GM23338 (cell line): ENCODE measurements at regions not wholly inside any gene's neighbourhood (a gene's known extent, or its start where the extent isn't known, plus 50 kb on each side); places are given as distances from the start of the nearest gene placed in this dataset.

Experiments
- ATAC-seq: fragments of 200-7000 bp; cut with Tn5 transposase; 3 replicates; pipeline ENCODE4 v1.9.1; 2020
- DNase-seq: peaks from one replicate; pipeline ENCODE4 v3.0.0-alpha.2; 2015; ENCODE audit warnings: low spot score
- H2AFZ ChIP-seq: fragments of 200-600 bp; sonication (generic); 2 replicates; pipeline ENCODE4 v1.8.0; 2016; ENCODE audit warnings: antibody characterized with exemption, mild to moderate bottlenecking, moderate library complexity
- H3F3A ChIP-seq: fragments of 200-600 bp; sonication (generic); replicated peaks from 2 replicates; pipeline ENCODE4 v1.8.0; 2017; ENCODE audit warnings: antibody characterized with exemption, mixed run types, low read depth
- H3K27ac ChIP-seq: fragments of 200-600 bp; sonication (generic); 2 replicates; pipeline ENCODE4 v1.6.1; 2016; ENCODE audit warnings: low read depth
- H3K27me3 ChIP-seq: fragments of 200-600 bp; sonication (generic); 2 replicates; pipeline ENCODE4 v1.8.0; 2016; ENCODE audit warnings: mild to moderate bottlenecking, mixed run types, moderate library complexity; ENCODE audit not compliant: insufficient read depth
- H3K36me3 ChIP-seq: fragments of 200-600 bp; sonication (generic); 2 replicates; pipeline ENCODE4 v1.8.0; 2016; ENCODE audit warnings: mild to moderate bottlenecking; ENCODE audit not compliant: insufficient read depth
- H3K4me1 ChIP-seq: fragments of 200-600 bp; sonication (generic); 2 replicates; pipeline ENCODE4 v1.8.0; 2016; ENCODE audit warnings: mild to moderate bottlenecking, moderate library complexity; ENCODE audit not compliant: insufficient read depth
- H3K4me2 ChIP-seq: fragments of 200-600 bp; sonication (generic); 2 replicates; pipeline ENCODE4 v1.7.1; 2017; ENCODE audit warnings: mixed run types
- H3K4me3 ChIP-seq: fragments of 200-600 bp; sonication (generic); 2 replicates; pipeline ENCODE4 v1.6.1; 2016; ENCODE audit warnings: mixed run types
- H3K79me2 ChIP-seq: fragments of 200-600 bp; sonication (generic); replicated peaks from 2 replicates; pipeline ENCODE4 v1.8.0; 2017; ENCODE audit warnings: mild to moderate bottlenecking; ENCODE audit not compliant: insufficient read depth
- H3K9me2 ChIP-seq: fragments of 200-600 bp; sonication (generic); 2 replicates; pipeline ENCODE4 v1.8.0; 2017; ENCODE audit not compliant: insufficient read depth
- H4K20me1 ChIP-seq: fragments of 200-600 bp; sonication (generic); replicated peaks from 2 replicates; pipeline ENCODE4 v1.8.0; 2017; ENCODE audit warnings: mild to moderate bottlenecking; ENCODE audit not compliant: insufficient read depth
- H3K27ac Mint-ChIP-seq: 2 replicates; pipeline ENCODE4 v1.8.0; 2020; ENCODE audit warnings: inconsistent platforms, mild to moderate bottlenecking, moderate library complexity, mixed read lengths
- H3K27me3 Mint-ChIP-seq: 3 replicates; pipeline ENCODE4 v1.8.0; 2022; ENCODE audit warnings: low read depth, mild to moderate bottlenecking, moderate library complexity, mixed read lengths, inconsistent platforms; ENCODE audit not compliant: insufficient read depth, poor library complexity
- H3K36me3 Mint-ChIP-seq: 3 replicates; pipeline ENCODE4 v1.8.0; 2021; ENCODE audit warnings: low read depth, mild to moderate bottlenecking, inconsistent platforms, moderate library complexity, mixed read lengths
- H3K4me1 Mint-ChIP-seq: 3 replicates; pipeline ENCODE4 v1.8.0; 2020; ENCODE audit warnings: mild to moderate bottlenecking, inconsistent platforms, mixed read lengths
- H3K4me3 Mint-ChIP-seq: 3 replicates; pipeline ENCODE4 v1.8.0; 2021; ENCODE audit warnings: moderate library complexity, mild to moderate bottlenecking, inconsistent platforms, mixed read lengths
- H3K9me3 Mint-ChIP-seq: 3 replicates; pipeline ENCODE4 v1.8.0; 2020; ENCODE audit warnings: moderate library complexity, mild to moderate bottlenecking, inconsistent platforms, mixed read lengths
- EZH2 ChIP-seq: fragments of 200-600 bp; sonication (generic); IDR thresholded peaks from one replicate; pipeline ENCODE4 v1.8.0; 2017; ENCODE audit warnings: antibody characterized with exemption, mild to moderate bottlenecking, low read depth; ENCODE audit not compliant: unreplicated experiment
- EZH2phosphoT487 ChIP-seq: fragments of 200-600 bp; sonication (generic); IDR thresholded peaks from one replicate; pipeline ENCODE4 v1.8.1; 2018; ENCODE audit warnings: antibody characterized with exemption; ENCODE audit not compliant: unreplicated experiment
- POLR2AphosphoS5 ChIP-seq: IDR thresholded peaks from 2 replicates; pipeline ENCODE4 v1.6.1; 2016; ENCODE audit warnings: antibody characterized with exemption, low read depth
- ZNF114 ChIP-seq: fragments of 250-450 bp; sonication (Bioruptor Pico); IDR thresholded peaks from 2 replicates; pipeline ENCODE4 v1.5.0; 2020; ENCODE audit warnings: mild to moderate bottlenecking, moderate library complexity
- ZNF331 ChIP-seq: fragments of 250-450 bp; sonication (Bioruptor Pico); IDR thresholded peaks from 2 replicates; pipeline ENCODE4 v1.5.0; 2020; ENCODE audit warnings: low read depth, mild to moderate bottlenecking, moderate library complexity
- TF ChIP-seq, protein P1 (sequence below), 2 experiments: fragments of 200-600 bp in 1 of 2; sonication (generic) in 1 of 2; conservative IDR thresholded peaks; 2 replicates each; pipeline versions ENCODE4 v1.5.1 to v1.6.1; 2016 to 2017; ENCODE audit warnings: antibody characterized with exemption in 2 of 2, low read depth in 2 of 2, mild to moderate bottlenecking in 2 of 2, moderate library complexity in 1 of 2
- TF ChIP-seq, protein P2 (sequence below): IDR thresholded peaks from one replicate; pipeline ENCODE4 v1.6.1; 2018; ENCODE audit warnings: antibody characterized with exemption; ENCODE audit not compliant: unreplicated experiment
- TF ChIP-seq, protein P3 (sequence below): IDR thresholded peaks from 2 replicates; pipeline ENCODE4 v1.6.1; 2016; ENCODE audit warnings: antibody characterized with exemption
- TF ChIP-seq, protein P4 (sequence below): fragments of 250-450 bp; sonication (Bioruptor Pico); IDR thresholded peaks from 2 replicates; pipeline ENCODE4 v1.5.0; 2020; ENCODE audit warnings: mild to moderate bottlenecking, moderate library complexity

DNA sequence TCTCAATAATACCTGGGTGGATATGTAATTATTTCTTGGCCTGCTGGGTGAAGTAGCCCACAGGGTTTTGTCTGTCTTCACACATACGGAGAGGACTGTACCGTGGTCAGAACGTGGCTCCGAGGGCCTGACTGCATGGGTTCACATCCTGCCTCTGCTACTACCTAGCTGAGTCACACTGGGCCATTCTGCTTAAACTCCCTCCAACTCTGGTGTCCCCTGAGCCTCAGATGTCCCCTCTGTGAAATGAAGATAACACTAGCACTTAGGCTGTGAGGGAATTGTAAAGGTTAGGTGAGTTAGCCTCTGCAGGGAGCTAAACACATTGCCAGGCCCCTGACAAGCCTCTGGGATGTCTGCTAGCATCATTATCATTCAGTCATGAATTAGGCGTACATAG lies 120.1 kb upstream of the NABP1 start:
- peaks cover 10% of the 10 kb centered on the region for H3K4me1 Mint-ChIP-seq
- peaks cover 4% of the 10 kb centered on the region for H3K27me3 Mint-ChIP-seq
- H3K4me2 ChIP-seq: no peak overlapping the region
- no peak overlapping the region for H3K27ac ChIP-seq
- no peaks in the 10 kb centered on the region for H3K36me3 Mint-ChIP-seq
- H3K36me3 ChIP-seq: no peaks in the 10 kb centered on the region
- H3K27ac Mint-ChIP-seq: no peak overlapping the region
- no peaks in the 10 kb centered on the region for H3K4me1 ChIP-seq
- ATAC-seq (no peak), DNase-seq (no peak)
- H3K4me3 Mint-ChIP-seq: no peak overlapping the region
- no peak overlapping the region for H2AFZ ChIP-seq
- no peak overlapping the region for H3K4me3 ChIP-seq
- no peaks in the 10 kb centered on the region for H3K79me2 ChIP-seq
- H4K20me1 ChIP-seq: no peaks in the 10 kb centered on the region
- no peaks in the 10 kb centered on the region for H3K27me3 ChIP-seq
- no peaks in the 10 kb centered on the region for H3K9me3 Mint-ChIP-seq
- H3F3A ChIP-seq: no peaks in the 10 kb centered on the region
- TF ChIP-seq, protein P1, sequence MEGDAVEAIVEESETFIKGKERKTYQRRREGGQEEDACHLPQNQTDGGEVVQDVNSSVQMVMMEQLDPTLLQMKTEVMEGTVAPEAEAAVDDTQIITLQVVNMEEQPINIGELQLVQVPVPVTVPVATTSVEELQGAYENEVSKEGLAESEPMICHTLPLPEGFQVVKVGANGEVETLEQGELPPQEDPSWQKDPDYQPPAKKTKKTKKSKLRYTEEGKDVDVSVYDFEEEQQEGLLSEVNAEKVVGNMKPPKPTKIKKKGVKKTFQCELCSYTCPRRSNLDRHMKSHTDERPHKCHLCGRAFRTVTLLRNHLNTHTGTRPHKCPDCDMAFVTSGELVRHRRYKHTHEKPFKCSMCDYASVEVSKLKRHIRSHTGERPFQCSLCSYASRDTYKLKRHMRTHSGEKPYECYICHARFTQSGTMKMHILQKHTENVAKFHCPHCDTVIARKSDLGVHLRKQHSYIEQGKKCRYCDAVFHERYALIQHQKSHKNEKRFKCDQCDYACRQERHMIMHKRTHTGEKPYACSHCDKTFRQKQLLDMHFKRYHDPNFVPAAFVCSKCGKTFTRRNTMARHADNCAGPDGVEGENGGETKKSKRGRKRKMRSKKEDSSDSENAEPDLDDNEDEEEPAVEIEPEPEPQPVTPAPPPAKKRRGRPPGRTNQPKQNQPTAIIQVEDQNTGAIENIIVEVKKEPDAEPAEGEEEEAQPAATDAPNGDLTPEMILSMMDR (conservative IDR thresholded peaks at IDR 0.05; ENCODE audit: low read depth in 2 of 2): no peak
- TF ChIP-seq EZH2phosphoT487 (no peak), ZNF331 (no peak), POLR2AphosphoS5 (no peak), EZH2 (no peak), ZNF114 (CRISPR knock-in tag) (no peak)
- TF ChIP-seq, protein P2, sequence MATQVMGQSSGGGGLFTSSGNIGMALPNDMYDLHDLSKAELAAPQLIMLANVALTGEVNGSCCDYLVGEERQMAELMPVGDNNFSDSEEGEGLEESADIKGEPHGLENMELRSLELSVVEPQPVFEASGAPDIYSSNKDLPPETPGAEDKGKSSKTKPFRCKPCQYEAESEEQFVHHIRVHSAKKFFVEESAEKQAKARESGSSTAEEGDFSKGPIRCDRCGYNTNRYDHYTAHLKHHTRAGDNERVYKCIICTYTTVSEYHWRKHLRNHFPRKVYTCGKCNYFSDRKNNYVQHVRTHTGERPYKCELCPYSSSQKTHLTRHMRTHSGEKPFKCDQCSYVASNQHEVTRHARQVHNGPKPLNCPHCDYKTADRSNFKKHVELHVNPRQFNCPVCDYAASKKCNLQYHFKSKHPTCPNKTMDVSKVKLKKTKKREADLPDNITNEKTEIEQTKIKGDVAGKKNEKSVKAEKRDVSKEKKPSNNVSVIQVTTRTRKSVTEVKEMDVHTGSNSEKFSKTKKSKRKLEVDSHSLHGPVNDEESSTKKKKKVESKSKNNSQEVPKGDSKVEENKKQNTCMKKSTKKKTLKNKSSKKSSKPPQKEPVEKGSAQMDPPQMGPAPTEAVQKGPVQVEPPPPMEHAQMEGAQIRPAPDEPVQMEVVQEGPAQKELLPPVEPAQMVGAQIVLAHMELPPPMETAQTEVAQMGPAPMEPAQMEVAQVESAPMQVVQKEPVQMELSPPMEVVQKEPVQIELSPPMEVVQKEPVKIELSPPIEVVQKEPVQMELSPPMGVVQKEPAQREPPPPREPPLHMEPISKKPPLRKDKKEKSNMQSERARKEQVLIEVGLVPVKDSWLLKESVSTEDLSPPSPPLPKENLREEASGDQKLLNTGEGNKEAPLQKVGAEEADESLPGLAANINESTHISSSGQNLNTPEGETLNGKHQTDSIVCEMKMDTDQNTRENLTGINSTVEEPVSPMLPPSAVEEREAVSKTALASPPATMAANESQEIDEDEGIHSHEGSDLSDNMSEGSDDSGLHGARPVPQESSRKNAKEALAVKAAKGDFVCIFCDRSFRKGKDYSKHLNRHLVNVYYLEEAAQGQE: no peak
- TF ChIP-seq, protein P3, sequence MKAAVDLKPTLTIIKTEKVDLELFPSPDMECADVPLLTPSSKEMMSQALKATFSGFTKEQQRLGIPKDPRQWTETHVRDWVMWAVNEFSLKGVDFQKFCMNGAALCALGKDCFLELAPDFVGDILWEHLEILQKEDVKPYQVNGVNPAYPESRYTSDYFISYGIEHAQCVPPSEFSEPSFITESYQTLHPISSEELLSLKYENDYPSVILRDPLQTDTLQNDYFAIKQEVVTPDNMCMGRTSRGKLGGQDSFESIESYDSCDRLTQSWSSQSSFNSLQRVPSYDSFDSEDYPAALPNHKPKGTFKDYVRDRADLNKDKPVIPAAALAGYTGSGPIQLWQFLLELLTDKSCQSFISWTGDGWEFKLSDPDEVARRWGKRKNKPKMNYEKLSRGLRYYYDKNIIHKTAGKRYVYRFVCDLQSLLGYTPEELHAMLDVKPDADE: no peak
- H3K9me2 ChIP-seq: no peaks in the 10 kb centered on the region

DNA sequence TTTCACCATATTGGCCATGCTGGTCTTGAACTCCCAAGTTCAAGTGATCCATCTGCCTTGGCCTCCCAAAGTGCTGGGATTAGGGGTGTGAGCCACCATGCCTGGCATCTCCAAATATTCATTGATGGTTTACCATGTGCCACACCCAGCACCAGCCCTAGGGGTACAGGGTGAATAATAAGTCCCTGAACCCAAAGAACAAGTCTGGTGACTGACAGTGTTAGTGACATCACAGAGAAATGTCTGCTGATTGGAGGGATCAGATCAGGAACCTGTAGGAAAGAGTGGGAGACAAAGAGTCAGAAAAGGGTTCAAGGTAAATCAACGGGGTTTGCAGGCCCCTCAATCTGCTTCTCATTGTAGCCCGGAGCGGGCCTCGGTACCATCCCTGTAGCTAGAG lies 118.4 kb upstream of the NABP1 start:
- Histone ChIP-seq H3F3A (no peaks in the 10 kb centered on the region), H3K4me2 (no peak overlapping the region), H3K36me3 (no peaks in the 10 kb centered on the region), H3K9me2 (no peaks in the 10 kb centered on the region), H3K79me2 (no peaks in the 10 kb centered on the region), H3K4me3 (no peak overlapping the region), H3K27me3 (no peaks in the 10 kb centered on the region), H3K4me1 (no peaks in the 10 kb centered on the region), H2AFZ (peak overlapping the region; percentile 92; the same call in 1 of the 2 replicates), H3K27ac (no peak overlapping the region), H4K20me1 (no peaks in the 10 kb centered on the region)
- H3K36me3 Mint-ChIP-seq: no peaks in the 10 kb centered on the region
- peaks cover 2% of the 10 kb centered on the region for H3K4me1 Mint-ChIP-seq
- no peak overlapping the region for H3K4me3 Mint-ChIP-seq
- H3K27ac Mint-ChIP-seq: no peak overlapping the region
- ATAC-seq (no peak), DNase-seq (no peak)
- no peaks in the 10 kb centered on the region for H3K9me3 Mint-ChIP-seq
- peaks cover 4% of the 10 kb centered on the region for H3K27me3 Mint-ChIP-seq
- TF ChIP-seq, protein P4, sequence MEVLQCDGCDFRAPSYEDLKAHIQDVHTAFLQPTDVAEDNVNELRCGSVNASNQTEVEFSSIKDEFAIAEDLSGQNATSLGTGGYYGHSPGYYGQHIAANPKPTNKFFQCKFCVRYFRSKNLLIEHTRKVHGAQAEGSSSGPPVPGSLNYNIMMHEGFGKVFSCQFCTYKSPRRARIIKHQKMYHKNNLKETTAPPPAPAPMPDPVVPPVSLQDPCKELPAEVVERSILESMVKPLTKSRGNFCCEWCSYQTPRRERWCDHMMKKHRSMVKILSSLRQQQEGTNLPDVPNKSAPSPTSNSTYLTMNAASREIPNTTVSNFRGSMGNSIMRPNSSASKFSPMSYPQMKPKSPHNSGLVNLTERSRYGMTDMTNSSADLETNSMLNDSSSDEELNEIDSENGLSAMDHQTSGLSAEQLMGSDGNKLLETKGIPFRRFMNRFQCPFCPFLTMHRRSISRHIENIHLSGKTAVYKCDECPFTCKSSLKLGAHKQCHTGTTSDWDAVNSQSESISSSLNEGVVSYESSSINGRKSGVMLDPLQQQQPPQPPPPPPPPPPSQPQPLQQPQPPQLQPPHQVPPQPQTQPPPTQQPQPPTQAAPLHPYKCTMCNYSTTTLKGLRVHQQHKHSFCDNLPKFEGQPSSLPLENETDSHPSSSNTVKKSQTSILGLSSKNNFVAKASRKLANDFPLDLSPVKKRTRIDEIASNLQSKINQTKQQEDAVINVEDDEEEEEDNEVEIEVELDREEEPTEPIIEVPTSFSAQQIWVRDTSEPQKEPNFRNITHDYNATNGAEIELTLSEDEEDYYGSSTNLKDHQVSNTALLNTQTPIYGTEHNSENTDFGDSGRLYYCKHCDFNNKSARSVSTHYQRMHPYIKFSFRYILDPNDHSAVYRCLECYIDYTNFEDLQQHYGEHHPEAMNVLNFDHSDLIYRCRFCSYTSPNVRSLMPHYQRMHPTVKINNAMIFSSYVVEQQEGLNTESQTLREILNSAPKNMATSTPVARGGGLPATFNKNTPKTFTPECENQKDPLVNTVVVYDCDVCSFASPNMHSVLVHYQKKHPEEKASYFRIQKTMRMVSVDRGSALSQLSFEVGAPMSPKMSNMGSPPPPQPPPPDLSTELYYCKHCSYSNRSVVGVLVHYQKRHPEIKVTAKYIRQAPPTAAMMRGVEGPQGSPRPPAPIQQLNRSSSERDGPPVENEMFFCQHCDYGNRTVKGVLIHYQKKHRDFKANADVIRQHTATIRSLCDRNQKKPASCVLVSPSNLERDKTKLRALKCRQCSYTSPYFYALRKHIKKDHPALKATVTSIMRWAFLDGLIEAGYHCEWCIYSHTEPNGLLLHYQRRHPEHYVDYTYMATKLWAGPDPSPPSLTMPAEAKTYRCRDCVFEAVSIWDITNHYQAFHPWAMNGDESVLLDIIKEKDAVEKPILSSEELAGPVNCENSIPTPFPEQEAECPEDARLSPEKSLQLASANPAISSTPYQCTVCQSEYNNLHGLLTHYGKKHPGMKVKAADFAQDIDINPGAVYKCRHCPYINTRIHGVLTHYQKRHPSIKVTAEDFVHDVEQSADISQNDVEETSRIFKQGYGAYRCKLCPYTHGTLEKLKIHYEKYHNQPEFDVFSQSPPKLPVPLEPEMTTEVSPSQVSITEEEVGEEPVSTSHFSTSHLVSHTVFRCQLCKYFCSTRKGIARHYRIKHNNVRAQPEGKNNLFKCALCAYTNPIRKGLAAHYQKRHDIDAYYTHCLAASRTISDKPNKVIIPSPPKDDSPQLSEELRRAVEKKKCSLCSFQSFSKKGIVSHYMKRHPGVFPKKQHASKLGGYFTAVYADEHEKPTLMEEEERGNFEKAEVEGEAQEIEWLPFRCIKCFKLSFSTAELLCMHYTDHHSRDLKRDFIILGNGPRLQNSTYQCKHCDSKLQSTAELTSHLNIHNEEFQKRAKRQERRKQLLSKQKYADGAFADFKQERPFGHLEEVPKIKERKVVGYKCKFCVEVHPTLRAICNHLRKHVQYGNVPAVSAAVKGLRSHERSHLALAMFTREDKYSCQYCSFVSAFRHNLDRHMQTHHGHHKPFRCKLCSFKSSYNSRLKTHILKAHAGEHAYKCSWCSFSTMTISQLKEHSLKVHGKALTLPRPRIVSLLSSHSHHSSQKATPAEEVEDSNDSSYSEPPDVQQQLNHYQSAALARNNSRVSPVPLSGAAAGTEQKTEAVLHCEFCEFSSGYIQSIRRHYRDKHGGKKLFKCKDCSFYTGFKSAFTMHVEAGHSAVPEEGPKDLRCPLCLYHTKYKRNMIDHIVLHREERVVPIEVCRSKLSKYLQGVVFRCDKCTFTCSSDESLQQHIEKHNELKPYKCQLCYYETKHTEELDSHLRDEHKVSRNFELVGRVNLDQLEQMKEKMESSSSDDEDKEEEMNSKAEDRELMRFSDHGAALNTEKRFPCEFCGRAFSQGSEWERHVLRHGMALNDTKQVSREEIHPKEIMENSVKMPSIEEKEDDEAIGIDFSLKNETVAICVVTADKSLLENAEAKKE (CRISPR knock-in tag): no peak
